Muscle layer of duodenum (tissue), 2 donors: ENCODE measurements at regions not wholly inside any gene's neighbourhood (a gene's known extent, or its start where the extent isn't known, plus 50 kb on each side); places are given as distances from the start of the nearest gene placed in this dataset.

Source experiments
- H3K27ac ChIP-seq: one replicate; pipeline ENCODE4 v1.7.0; 2013; ENCODE audit warnings: mild to moderate bottlenecking, low read length
- H3K27me3 ChIP-seq: one replicate; pipeline ENCODE4 v1.7.0; 2013; ENCODE audit warnings: low read depth, mild to moderate bottlenecking, control low read depth, low read length
- H3K36me3 ChIP-seq, 2 donors: one replicate each; pipeline ENCODE4 v1.7.0; 2013; ENCODE audit warnings: low read length in 2 of 2, control low read depth in 1 of 2, mild to moderate bottlenecking in 1 of 2; ENCODE audit not compliant: insufficient read depth in 2 of 2, control insufficient read depth in 1 of 2
- H3K4me1 ChIP-seq, 2 donors: one replicate each; pipeline ENCODE4 v1.7.0; 2013; ENCODE audit warnings: low read length in 2 of 2, mild to moderate bottlenecking in 2 of 2, control low read depth in 1 of 2, moderate library complexity in 1 of 2; ENCODE audit not compliant: insufficient read depth in 2 of 2, control insufficient read depth in 1 of 2
- H3K4me3 ChIP-seq, 2 donors: one replicate each; pipeline ENCODE4 v1.7.0; 2013; ENCODE audit warnings: low read length in 2 of 2, low read depth in 1 of 2, mild to moderate bottlenecking in 1 of 2
- H3K9me3 ChIP-seq, 2 donors: one replicate each; pipeline ENCODE4 v1.7.0; 2013; ENCODE audit warnings: low read length in 2 of 2, control low read depth in 1 of 2, mild to moderate bottlenecking in 1 of 2; ENCODE audit not compliant: control insufficient read depth in 1 of 2
- donor health status: healthy.

DNA sequence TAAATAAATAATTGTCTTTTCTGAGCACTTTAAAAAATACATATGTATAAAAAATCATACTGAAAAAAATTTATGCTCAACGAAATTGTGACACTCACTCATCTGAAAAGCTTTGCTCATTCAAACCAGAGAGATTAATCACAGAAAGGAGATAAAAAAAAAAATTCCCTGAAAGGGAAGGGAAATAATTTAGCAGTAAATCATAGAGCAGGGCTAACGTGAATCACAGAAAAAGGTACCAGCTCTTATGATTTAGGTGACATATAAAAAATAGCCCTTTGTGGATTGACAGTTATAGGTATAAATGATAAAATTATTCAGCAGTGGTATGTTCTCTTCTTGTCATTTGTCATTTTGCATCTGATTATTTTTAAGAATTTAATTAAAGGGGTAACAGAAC is 552.7 kb upstream of the TENM3 start:
- Histone ChIP-seq H3K36me3 (no peaks in the 10 kb centered on the region), H3K9me3 (no peaks in the 10 kb centered on the region), H3K27ac (no peak overlapping the region), H3K4me3 (no peak overlapping the region), H3K27me3 (no peaks in the 10 kb centered on the region), H3K4me1 (no peaks in the 10 kb centered on the region)

DNA sequence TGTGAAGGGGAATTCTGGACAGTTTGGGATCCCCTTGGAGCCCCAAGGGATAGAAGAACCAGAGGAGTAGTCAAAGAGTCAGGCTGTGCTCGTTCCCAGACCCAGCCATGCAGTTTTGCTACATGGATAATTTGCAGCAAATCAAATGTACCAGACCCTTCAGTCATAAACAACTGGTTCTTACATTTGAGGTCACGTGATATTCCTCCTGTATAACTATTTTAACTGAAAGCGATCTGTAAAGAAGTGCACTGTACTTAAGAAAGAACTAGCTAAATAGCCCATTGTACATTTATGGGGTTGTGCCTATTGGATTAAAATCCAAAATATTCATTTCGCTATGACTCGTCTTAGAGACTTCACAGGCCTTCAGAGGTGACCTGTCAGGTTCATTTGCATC is 550.2 kb upstream of the TENM3 start:
- Histone ChIP-seq H3K4me1 (no peaks in the 10 kb centered on the region), H3K9me3 (peaks cover 0 to 2% of the 10 kb centered on the region in 2 donors), H3K27me3 (no peaks in the 10 kb centered on the region), H3K4me3 (no peak overlapping the region), H3K27ac (no peak overlapping the region), H3K36me3 (no peaks in the 10 kb centered on the region)

DNA sequence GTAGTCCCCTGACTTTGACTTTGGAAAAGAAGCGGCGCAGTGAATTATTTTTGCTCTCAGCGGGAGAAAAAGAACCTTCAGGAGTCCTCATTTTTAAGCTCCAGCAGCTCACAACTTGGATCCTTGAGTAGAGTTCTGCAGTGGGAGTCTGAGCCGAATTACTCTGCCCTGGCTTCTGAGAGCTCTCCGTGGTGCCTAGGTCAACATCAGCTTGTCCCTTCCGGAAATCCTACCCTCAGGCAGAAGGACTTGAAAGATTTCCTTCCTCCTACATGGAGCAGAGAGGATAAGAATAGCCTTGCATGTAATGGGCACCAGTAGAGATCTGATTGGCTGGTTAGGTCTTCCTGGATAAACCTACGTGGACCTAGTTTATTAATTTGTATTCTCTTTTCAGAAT is 549.7 kb upstream of the TENM3 start:
- Histone ChIP-seq H3K36me3 (no peaks in the 10 kb centered on the region), H3K27me3 (no peaks in the 10 kb centered on the region), H3K4me1 (no peaks in the 10 kb centered on the region), H3K27ac (no peak overlapping the region), H3K9me3 (peaks cover 0 to 2% of the 10 kb centered on the region in 2 donors), H3K4me3 (no peak overlapping the region)

DNA sequence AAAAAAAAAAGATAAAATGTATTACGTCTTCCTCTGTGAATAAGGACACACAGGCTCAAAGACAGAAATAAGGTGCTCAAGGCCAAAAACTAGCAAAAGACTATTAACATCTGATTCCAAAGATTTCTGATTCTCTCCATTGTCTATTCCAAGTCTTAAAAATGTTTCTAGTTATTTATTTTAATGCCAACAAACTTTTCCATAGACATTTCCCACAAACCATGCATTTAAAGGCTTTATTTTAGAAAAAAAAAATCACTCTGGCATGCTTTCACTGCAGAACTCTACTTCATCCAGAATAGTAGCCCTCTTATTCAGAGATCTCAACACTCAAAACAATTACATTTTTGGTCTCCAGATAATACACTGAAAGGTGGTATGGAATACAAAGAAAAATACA is 545.0 kb upstream of the TENM3 start:
- H3K9me3 ChIP-seq: peaks cover 0 to 2% of the 10 kb centered on the region in 2 donors
- H3K4me1 ChIP-seq: no peaks in the 10 kb centered on the region
- H3K27me3 ChIP-seq: no peaks in the 10 kb centered on the region
- H3K36me3 ChIP-seq: no peaks in the 10 kb centered on the region
- H3K27ac ChIP-seq: no peak overlapping the region
- no peak overlapping the region for H3K4me3 ChIP-seq

DNA sequence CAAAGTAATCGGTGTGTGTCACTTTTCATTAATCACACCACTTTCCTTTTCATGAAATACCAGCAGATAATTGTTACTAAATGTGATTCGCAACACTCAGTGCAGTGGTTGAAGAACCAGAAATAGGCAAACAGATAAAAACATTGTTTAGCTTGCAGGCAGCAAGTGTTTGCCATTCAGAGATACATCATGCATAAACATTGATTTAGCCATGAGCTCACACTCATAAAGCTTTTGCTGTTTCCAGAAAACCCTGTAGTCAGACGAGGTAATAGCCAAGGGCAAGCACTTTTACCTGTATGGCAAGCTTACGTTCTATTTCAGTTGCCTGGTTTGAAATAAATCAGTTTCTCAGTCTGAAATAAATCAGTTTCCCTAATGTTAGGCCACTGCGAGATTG is 542.0 kb upstream of the TENM3 start:
- Histone ChIP-seq H3K36me3 (no peaks in the 10 kb centered on the region), H3K27ac (no peak overlapping the region), H3K4me3 (no peak overlapping the region), H3K4me1 (no peaks in the 10 kb centered on the region), H3K27me3 (no peaks in the 10 kb centered on the region), H3K9me3 (peaks cover 0 to 2% of the 10 kb centered on the region in 2 donors)

DNA sequence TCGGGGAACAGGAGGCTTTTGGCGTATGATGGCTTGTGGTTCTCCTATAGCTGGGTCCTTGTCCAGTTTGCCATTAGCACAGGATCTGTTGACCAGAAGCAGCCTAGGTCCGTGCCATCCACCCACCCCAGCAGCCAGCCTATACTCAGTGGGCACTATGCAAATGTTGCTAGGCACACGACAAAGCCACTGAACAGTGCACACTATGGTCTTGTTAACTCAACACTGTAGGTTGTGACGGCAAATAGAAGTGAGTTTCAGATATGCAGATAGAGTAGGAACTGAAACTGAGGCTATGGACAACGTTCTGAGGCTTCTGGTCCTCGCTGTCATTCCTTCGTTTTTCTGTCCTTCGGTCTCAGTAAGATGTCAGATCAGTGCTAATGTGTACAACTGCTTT is 541.3 kb upstream of the TENM3 start:
- no peaks in the 10 kb centered on the region for H3K36me3 ChIP-seq
- no peak overlapping the region for H3K27ac ChIP-seq
- H3K9me3 ChIP-seq: no peaks in the 10 kb centered on the region
- no peak overlapping the region for H3K4me3 ChIP-seq
- no peaks in the 10 kb centered on the region for H3K27me3 ChIP-seq
- H3K4me1 ChIP-seq: no peaks in the 10 kb centered on the region

DNA sequence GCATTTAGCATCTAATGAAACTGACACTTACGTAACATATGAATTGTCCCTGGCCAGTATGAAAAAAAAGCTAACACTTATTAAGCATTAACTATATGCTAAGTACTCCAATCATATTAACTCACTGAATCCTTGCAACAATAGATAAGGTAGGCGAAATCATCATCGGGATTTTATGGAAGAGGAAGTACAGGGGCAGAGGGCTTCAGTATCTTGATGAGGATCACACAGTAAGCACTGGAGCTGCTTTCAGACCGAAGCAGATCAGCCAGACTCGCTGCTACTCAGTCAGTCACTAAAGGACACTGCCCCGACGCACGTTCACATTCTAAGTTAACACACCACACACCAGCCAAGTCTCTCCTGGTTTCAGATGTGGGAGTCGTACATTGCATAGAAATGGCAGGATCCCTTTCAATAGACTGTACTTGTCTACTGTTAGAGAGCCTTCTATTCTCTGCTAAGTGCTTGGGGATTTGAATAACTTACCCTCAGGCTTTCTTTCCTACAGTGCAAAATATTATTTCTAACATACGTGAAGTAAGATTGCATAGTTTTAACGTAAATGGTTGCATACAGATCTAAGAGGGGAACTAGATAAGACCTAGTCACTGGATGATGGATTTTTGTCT is 540.2 kb upstream of the TENM3 start:
- Histone ChIP-seq H3K27ac (no peak overlapping the region), H3K9me3 (no peaks in the 10 kb centered on the region), H3K4me1 (no peaks in the 10 kb centered on the region), H3K27me3 (no peaks in the 10 kb centered on the region), H3K4me3 (no peak overlapping the region), H3K36me3 (no peaks in the 10 kb centered on the region)

DNA sequence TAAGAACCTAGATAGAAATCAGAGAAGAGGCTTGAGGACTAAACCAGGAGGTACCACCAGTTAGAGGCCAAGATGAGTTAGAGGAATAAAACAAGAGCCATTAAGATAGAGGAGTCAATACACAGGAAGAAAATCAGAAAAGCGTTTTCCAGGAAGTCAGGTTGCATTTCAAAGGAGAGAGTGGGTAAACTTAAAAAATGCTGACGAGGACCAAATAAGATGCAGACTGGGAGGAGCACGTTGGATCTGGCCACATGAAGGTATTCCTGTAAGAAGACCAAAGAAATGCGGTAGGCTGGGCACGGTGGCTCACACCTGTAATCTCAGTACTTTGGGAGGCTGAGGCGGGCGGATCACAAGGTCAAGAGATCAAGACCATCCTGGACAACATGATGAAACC is 533.1 kb upstream of the TENM3 start:
- Histone ChIP-seq H3K4me3 (no peak overlapping the region), H3K27ac (no peak overlapping the region), H3K9me3 (no peaks in the 10 kb centered on the region), H3K27me3 (no peaks in the 10 kb centered on the region), H3K4me1 (no peaks in the 10 kb centered on the region), H3K36me3 (no peaks in the 10 kb centered on the region)

DNA sequence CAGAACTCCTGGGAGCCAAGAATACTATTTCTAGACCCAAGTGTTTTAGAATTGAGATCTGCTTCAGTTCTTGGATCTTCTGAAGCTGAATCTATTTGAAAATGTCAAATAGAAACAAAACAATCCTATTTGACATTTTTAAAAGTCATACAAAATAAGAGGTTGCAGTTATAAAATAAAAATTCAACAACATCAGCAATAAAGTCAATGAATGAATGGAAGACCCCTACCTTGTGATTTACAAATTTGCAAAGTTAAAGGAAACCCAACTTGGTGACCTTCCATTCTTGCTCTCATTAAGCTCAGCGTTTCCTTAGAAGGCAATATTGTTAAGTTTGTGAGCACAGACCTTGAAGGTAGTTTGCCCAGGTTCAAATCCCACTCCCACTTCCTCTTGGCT is 531.8 kb upstream of the TENM3 start:
- Histone ChIP-seq H3K9me3 (no peaks in the 10 kb centered on the region), H3K27me3 (no peaks in the 10 kb centered on the region), H3K4me1 (no peaks in the 10 kb centered on the region), H3K36me3 (no peaks in the 10 kb centered on the region), H3K4me3 (no peak overlapping the region), H3K27ac (no peak overlapping the region)

DNA sequence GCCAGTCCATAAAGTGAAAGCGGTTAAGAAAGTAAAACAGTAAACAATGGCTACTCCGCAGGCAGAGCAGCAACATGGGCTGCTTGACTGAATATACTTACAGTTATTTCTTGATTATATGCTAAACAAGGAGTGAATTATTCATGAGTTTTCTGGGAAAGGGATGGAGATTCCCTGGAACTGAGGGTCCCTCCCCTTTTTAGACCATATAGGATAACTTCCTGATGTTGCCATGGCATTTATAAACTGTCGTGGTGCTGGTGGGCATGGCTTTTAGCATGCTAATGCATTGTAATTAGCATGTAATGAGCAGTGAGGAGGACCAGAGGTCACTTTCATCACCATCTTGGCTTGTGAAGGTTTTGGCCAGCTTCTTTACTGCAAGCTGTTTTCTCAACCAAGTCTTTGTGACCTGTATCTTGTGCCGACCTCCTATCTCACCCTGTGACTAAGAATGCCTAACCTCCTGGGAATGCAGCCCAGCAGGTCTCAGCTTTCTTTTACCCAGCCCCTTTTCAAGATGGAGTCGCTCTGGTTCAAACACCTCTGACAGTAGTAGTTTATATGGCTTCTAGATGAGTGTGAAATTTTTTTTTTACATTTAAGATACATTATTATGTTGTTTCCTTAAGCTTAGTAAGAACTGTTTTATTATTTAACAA is 514.8 kb upstream of the TENM3 start:
- Histone ChIP-seq H3K4me1 (no peaks in the 10 kb centered on the region), H3K27ac (no peak overlapping the region), H3K9me3 (peaks cover 0 to 6% of the 10 kb centered on the region in 2 donors), H3K4me3 (no peak overlapping the region), H3K27me3 (no peaks in the 10 kb centered on the region), H3K36me3 (no peaks in the 10 kb centered on the region)

DNA sequence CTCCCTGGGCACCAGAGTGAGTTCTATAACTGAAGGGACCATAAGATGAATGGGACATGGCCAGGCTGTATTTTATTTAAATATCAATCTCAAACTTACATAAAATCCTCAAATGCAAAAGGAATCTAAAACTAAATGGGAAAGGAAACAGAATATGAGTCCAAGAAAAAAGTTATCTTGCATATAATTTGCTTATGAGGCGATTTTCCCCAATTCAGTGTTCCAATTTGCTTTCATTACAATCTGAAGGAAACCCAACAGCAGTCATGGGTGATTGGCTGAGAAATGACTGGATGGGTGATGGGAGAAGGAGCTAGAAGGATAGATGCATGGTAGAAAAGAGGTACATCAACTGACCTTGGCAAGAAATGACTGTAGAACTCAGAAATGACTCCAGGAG is 511.3 kb upstream of the TENM3 start:
- Histone ChIP-seq H3K4me1 (no peaks in the 10 kb centered on the region), H3K9me3 (no peaks in the 10 kb centered on the region), H3K27ac (no peak overlapping the region)

DNA sequence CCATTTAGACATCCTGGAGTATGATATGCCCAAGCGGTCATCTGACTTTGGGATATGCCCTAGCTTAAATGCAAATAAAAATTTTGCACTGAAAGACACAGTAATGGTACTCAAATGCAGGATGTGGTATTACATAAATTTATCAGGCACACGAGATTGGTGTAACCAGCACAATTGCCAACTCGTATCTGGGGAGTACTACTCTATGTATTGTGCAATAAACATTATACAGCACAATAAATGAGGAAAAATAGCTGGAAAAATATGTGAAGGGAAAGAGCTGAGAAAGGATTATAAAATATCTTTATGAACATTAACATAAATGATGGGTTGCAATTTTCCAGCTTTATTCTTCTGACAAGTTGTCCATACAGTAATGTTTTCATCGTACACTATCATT is 505.5 kb upstream of the TENM3 start:
- Histone ChIP-seq H3K27me3 (no peaks in the 10 kb centered on the region), H3K9me3 (no peaks in the 10 kb centered on the region), H3K4me3 (no peak overlapping the region), H3K27ac (no peak overlapping the region), H3K4me1 (no peaks in the 10 kb centered on the region), H3K36me3 (no peaks in the 10 kb centered on the region)

More for the DNA sequence above, 511.3 kb upstream of the TENM3 start:
- no peaks in the 10 kb centered on the region for H3K27me3 ChIP-seq
- no peak overlapping the region for H3K4me3 ChIP-seq
- no peaks in the 10 kb centered on the region for H3K36me3 ChIP-seq
